ENCODE measurements at regions not wholly inside any gene's neighbourhood (a gene's known extent, or its start where the extent isn't known, plus 50 kb on each side); places are given as distances from the start of the nearest gene placed in this dataset.

DNA sequence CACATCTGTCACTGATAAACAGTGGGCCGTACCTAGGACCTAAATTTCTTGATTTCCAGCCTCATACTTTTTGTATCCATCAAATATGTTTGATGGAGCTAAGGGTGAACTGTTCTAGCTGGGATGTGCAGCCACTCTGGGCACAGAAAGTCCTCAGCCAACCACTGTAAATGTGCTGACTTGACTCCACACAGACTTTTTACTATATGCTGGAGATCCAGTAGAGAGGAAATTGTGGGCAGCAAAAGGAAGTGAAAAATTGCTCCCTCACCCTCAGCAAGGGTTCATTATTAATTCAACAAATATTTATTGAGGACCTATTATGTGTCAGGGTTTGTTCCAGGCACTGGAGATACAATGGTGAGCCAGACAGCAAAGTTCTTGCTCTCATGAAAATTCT is 54.2 kb upstream of the AMPD3 start (continued):
- TF ChIP-seq, protein P1, sequence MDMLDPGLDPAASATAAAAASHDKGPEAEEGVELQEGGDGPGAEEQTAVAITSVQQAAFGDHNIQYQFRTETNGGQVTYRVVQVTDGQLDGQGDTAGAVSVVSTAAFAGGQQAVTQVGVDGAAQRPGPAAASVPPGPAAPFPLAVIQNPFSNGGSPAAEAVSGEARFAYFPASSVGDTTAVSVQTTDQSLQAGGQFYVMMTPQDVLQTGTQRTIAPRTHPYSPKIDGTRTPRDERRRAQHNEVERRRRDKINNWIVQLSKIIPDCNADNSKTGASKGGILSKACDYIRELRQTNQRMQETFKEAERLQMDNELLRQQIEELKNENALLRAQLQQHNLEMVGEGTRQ (IDR thresholded peaks at IDR 0.05; ENCODE audit: low read length), result no peak
- TF ChIP-seq POLR2AphosphoS5 (IDR thresholded peaks at IDR 0.05; ENCODE audit: low read depth, low read length) (no peak), CEBPB (IDR thresholded peaks at IDR 0.05; ENCODE audit: low read depth, low read length) (no peak), POLR2A (IDR thresholded peaks at IDR 0.05; ENCODE audit: control extremely low read depth in 1 of 2, low read depth in 2 of 2, low read length in 2 of 2) (no peak), POU5F1 (IDR thresholded peaks at IDR 0.05; ENCODE audit: low read depth, low read length) (no peak), GTF2F1 (IDR thresholded peaks at IDR 0.05; ENCODE audit: borderline replicate concordance, low read depth, low read length) (no peak)
